ENCODE measurements at regions not wholly inside any gene's neighbourhood (a gene's known extent, or its start where the extent isn't known, plus 50 kb on each side); places are given as distances from the start of the nearest gene placed in this dataset.

GRCh38 chr4:24364249-24364648 is 220.1 kb downstream of the DHX15 start:
- Histone ChIP-seq H3K9me1 (replicated peaks; ENCODE audit: control insufficient read depth, extremely low read depth, insufficient read depth, low read length) (no peaks in the 10 kb centered on the region), H3K27ac (ENCODE audit: insufficient read depth, low read depth, low read length) (no peak overlapping the region), H2AFZ (ENCODE audit: low read depth, low read length) (no peak overlapping the region), H3K4me2 (ENCODE audit: insufficient read depth, low read length) (no peak overlapping the region), H3K27me3 (ENCODE audit: control insufficient read depth in 2 of 2, insufficient read depth in 2 of 2, low read length in 2 of 2) (no peaks in the 10 kb centered on the region), H3K9ac (replicated peaks; ENCODE audit: extremely low read depth, insufficient read depth, low read length) (no peak overlapping the region), H3K4me3 (replicated peaks in 1 of 3; ENCODE audit: insufficient read depth in 1 of 3, low read depth in 1 of 3, low read length in 3 of 3) (no peak overlapping the region), H3K79me2 (ENCODE audit: control insufficient read depth, insufficient read depth, low read length) (no peaks in the 10 kb centered on the region), H3K9me3 (replicated peaks; ENCODE audit: control insufficient read depth, insufficient read depth, low read length) (no peaks in the 10 kb centered on the region), H3K36me3 (ENCODE audit: control insufficient read depth in 2 of 2, extremely low read depth in 1 of 2, insufficient read depth in 2 of 2, low read length in 2 of 2) (no peaks in the 10 kb centered on the region), H4K20me1 (replicated peaks; ENCODE audit: control insufficient read depth, extremely low read depth, insufficient read depth, low read length) (no peaks in the 10 kb centered on the region), H3K4me1 (ENCODE audit: control insufficient read depth, extremely low read depth, insufficient read depth, low read length) (no peaks in the 10 kb centered on the region)
- dilution Hi-C loops (cut with MboI; ENCODE audit: extremely low pct_ligation_motif_present, low sequenced_read_pairs) = no loop called here
- BruUV-seq (replicated peaks) = no TSS peak
- no peak for DNase-seq (ENCODE audit: low read depth, low spot score)
- FAIRE-seq = no peak
- intact Hi-C loops (cut with micrococcal nuclease) = no loop called here
- POLR2A ChIA-PET = no interaction called here
- CTCF ChIA-PET = no interaction called here
- TF ChIP-seq JUN (IDR thresholded peaks at IDR 0.05; ENCODE audit: borderline replicate concordance, insufficient read depth, insufficient read length, low read depth) (no peak), MYC (IDR thresholded peaks at IDR 0.05; ENCODE audit: low read depth, low read length) (no peak), FOS (IDR thresholded peaks at IDR 0.05; ENCODE audit: borderline replicate concordance, insufficient read depth, low read length) (no peak), POLR2AphosphoS5 (IDR thresholded peaks at IDR 0.05; ENCODE audit: insufficient read depth, low read depth, low read length) (no peak), EZH2 (IDR thresholded peaks at IDR 0.05; ENCODE audit: borderline replicate concordance, low read depth, low read length, severe bottlenecking) (no peak), POLR2A (IDR thresholded peaks at IDR 0.05; ENCODE audit: low read depth, low read length) (no peak), GATA2 (IDR thresholded peaks at IDR 0.05; ENCODE audit: insufficient read depth, insufficient read length, low read depth, low read length) (no peak)
- TF ChIP-seq, protein P1, sequence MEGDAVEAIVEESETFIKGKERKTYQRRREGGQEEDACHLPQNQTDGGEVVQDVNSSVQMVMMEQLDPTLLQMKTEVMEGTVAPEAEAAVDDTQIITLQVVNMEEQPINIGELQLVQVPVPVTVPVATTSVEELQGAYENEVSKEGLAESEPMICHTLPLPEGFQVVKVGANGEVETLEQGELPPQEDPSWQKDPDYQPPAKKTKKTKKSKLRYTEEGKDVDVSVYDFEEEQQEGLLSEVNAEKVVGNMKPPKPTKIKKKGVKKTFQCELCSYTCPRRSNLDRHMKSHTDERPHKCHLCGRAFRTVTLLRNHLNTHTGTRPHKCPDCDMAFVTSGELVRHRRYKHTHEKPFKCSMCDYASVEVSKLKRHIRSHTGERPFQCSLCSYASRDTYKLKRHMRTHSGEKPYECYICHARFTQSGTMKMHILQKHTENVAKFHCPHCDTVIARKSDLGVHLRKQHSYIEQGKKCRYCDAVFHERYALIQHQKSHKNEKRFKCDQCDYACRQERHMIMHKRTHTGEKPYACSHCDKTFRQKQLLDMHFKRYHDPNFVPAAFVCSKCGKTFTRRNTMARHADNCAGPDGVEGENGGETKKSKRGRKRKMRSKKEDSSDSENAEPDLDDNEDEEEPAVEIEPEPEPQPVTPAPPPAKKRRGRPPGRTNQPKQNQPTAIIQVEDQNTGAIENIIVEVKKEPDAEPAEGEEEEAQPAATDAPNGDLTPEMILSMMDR (IDR thresholded peaks at IDR 0.05; ENCODE audit: extremely low read depth in 1 of 2, insufficient read depth in 1 of 2, low read depth in 1 of 2, low read length in 2 of 2) = no peak
- TF ChIP-seq, protein P2, sequence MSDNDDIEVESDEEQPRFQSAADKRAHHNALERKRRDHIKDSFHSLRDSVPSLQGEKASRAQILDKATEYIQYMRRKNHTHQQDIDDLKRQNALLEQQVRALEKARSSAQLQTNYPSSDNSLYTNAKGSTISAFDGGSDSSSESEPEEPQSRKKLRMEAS (IDR thresholded peaks at IDR 0.05; ENCODE audit: insufficient read depth, insufficient read length) = no peak

Measured in endothelial cell of umbilical vein (primary cell).